ENCODE measurements at regions not wholly inside any gene's neighbourhood (a gene's known extent, or its start where the extent isn't known, plus 50 kb on each side); places are given as distances from the start of the nearest gene placed in this dataset.

DNA sequence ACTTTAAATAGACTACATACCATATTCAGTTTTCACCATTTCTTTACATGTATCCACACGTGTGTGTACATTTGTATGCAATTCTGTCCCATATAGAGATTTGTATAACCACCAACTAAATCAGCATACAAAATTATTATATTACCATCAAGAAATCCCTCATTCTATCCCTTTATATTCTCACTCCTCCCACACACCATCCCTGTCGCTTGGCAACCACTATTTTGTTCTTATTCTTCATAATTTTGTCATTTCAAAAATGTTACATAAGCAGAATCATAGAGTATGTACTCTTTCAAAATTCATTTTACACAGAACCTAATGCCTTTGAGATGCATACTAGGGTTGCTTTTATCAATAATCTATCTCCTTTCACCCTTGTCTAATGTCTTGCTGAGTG, 740.5 kb downstream of the SLITRK5 start:
- no peak overlapping the region for H3K23ac ChIP-seq (ENCODE audit: low read length)
- H4K12ac ChIP-seq (ENCODE audit: low read depth, low read length): no peak overlapping the region
- no peak overlapping the region for H3K4me2 ChIP-seq (ENCODE audit: low read length)
- H3K4me1 ChIP-seq (ENCODE audit: control insufficient read depth in 1 of 2, insufficient read depth in 2 of 2, low read length in 2 of 2): no peaks in the 10 kb centered on the region
- H3K14ac ChIP-seq (ENCODE audit: low read length): no peak overlapping the region
- H3K9ac ChIP-seq (ENCODE audit: low read length): no peak overlapping the region
- 100% methylated on average over 1 of the region's 2 CpGs for WGBS (ENCODE audit: extremely low coverage, insufficient coverage, insufficient read length)
- no peak overlapping the region for H2BK120ac ChIP-seq (ENCODE audit: insufficient read depth, low read length, poor library complexity)
- DNase-seq: no peak
- no peak overlapping the region for H2AK5ac ChIP-seq (ENCODE audit: low read length)
- H3K79me2 ChIP-seq (ENCODE audit: control insufficient read depth, insufficient read depth, low read length, poor library complexity): no peaks in the 10 kb centered on the region
- H3K9me3 ChIP-seq (ENCODE audit: insufficient read depth, low read depth, low read length): no peaks in the 10 kb centered on the region
- H3K27ac ChIP-seq (ENCODE audit: low read depth, low read length): no peak overlapping the region
- H3K4me3 ChIP-seq (ENCODE audit: low read depth, low read length): no peak overlapping the region
- H4K8ac ChIP-seq (ENCODE audit: low read depth, low read length): no peak overlapping the region
- no peak overlapping the region for H2BK5ac ChIP-seq (ENCODE audit: low read depth, low read length, poor library complexity)
- H3K27me3 ChIP-seq (ENCODE audit: insufficient read depth, low read length): no peaks in the 10 kb centered on the region
- H3K18ac ChIP-seq (ENCODE audit: low read length): no peak overlapping the region
- H3K36me3 ChIP-seq (ENCODE audit: control insufficient read depth in 1 of 2, insufficient read depth in 2 of 2, low read length in 2 of 2): no peaks in the 10 kb centered on the region
- H3K4ac ChIP-seq (ENCODE audit: low read depth, low read length): no peak overlapping the region
- H3K79me1 ChIP-seq (ENCODE audit: low read length): no peaks in the 10 kb centered on the region
- H2BK12ac ChIP-seq (ENCODE audit: low read length): no peak overlapping the region
- no peak overlapping the region for H2AFZ ChIP-seq (ENCODE audit: insufficient read depth, low read length, poor library complexity)
- H4K91ac ChIP-seq (ENCODE audit: low read depth, low read length): no peak overlapping the region

GRCh38 chr13:88417801-88418200, 746.6 kb downstream of the SLITRK5 start:
- Histone ChIP-seq H3K36me3 (ENCODE audit: control insufficient read depth in 1 of 2, insufficient read depth in 2 of 2, low read length in 2 of 2) (no peaks in the 10 kb centered on the region), H3K9ac (ENCODE audit: low read length) (no peak overlapping the region), H3K79me1 (ENCODE audit: low read length) (no peaks in the 10 kb centered on the region), H3K23ac (ENCODE audit: low read length) (no peak overlapping the region), H2BK12ac (ENCODE audit: low read length) (no peak overlapping the region), H2AK5ac (ENCODE audit: low read length) (no peak overlapping the region), H3K4me1 (ENCODE audit: control insufficient read depth in 1 of 2, insufficient read depth in 2 of 2, low read length in 2 of 2) (no peaks in the 10 kb centered on the region), H3K14ac (ENCODE audit: low read length) (no peak overlapping the region), H4K91ac (ENCODE audit: low read depth, low read length) (no peak overlapping the region), H3K9me3 (ENCODE audit: insufficient read depth, low read depth, low read length) (no peaks in the 10 kb centered on the region), H3K4me3 (ENCODE audit: low read depth, low read length) (no peak overlapping the region), H3K18ac (ENCODE audit: low read length) (no peak overlapping the region), H3K4ac (ENCODE audit: low read depth, low read length) (no peak overlapping the region), H2AFZ (ENCODE audit: insufficient read depth, low read length, poor library complexity) (no peak overlapping the region), H3K27ac (ENCODE audit: low read depth, low read length) (no peak overlapping the region), H4K8ac (ENCODE audit: low read depth, low read length) (no peak overlapping the region), H4K12ac (ENCODE audit: low read depth, low read length) (no peak overlapping the region), H3K4me2 (ENCODE audit: low read length) (no peak overlapping the region), H2BK5ac (ENCODE audit: low read depth, low read length, poor library complexity) (no peak overlapping the region), H3K79me2 (ENCODE audit: control insufficient read depth, insufficient read depth, low read length, poor library complexity) (no peaks in the 10 kb centered on the region), H3K27me3 (ENCODE audit: insufficient read depth, low read length) (no peaks in the 10 kb centered on the region), H2BK120ac (ENCODE audit: insufficient read depth, low read length, poor library complexity) (no peak overlapping the region)
- no CpG with 5 or more reads among the region's 1 CpG for WGBS (ENCODE audit: extremely low coverage, insufficient coverage, insufficient read length)
- DNase-seq: no peak

GRCh38 chr13:88424463-88424862, 753.3 kb downstream of the SLITRK5 start:
- Histone ChIP-seq H3K27me3 (ENCODE audit: insufficient read depth, low read length) (no peaks in the 10 kb centered on the region), H3K27ac (ENCODE audit: low read depth, low read length) (no peak overlapping the region)

GRCh38 chr13:88426661-88427060, 755.5 kb downstream of the SLITRK5 start:
- H3K14ac ChIP-seq (ENCODE audit: low read length): no peak overlapping the region
- no peak overlapping the region for H3K23ac ChIP-seq (ENCODE audit: low read length)
- no peak overlapping the region for H2BK5ac ChIP-seq (ENCODE audit: low read depth, low read length, poor library complexity)
- no peaks in the 10 kb centered on the region for H3K36me3 ChIP-seq (ENCODE audit: control insufficient read depth in 1 of 2, insufficient read depth in 2 of 2, low read length in 2 of 2)
- H3K79me2 ChIP-seq (ENCODE audit: control insufficient read depth, insufficient read depth, low read length, poor library complexity): no peaks in the 10 kb centered on the region
- no peak overlapping the region for H2AK5ac ChIP-seq (ENCODE audit: low read length)
- no peak overlapping the region for H2AFZ ChIP-seq (ENCODE audit: insufficient read depth, low read length, poor library complexity)
- DNase-seq: no peak
- no peak overlapping the region for H2BK12ac ChIP-seq (ENCODE audit: low read length)
- no peak overlapping the region for H3K9ac ChIP-seq (ENCODE audit: low read length)
- no peak overlapping the region for H3K4me3 ChIP-seq (ENCODE audit: low read depth, low read length)
- H4K91ac ChIP-seq (ENCODE audit: low read depth, low read length): no peak overlapping the region
- no peaks in the 10 kb centered on the region for H3K79me1 ChIP-seq (ENCODE audit: low read length)
- H2BK120ac ChIP-seq (ENCODE audit: insufficient read depth, low read length, poor library complexity): no peak overlapping the region
- H3K9me3 ChIP-seq (ENCODE audit: insufficient read depth, low read depth, low read length): peaks cover 2% of the 10 kb centered on the region
- H3K18ac ChIP-seq (ENCODE audit: low read length): no peak overlapping the region
- H3K27me3 ChIP-seq (ENCODE audit: insufficient read depth, low read length): no peaks in the 10 kb centered on the region
- no peak overlapping the region for H4K8ac ChIP-seq (ENCODE audit: low read depth, low read length)
- no peak overlapping the region for H4K12ac ChIP-seq (ENCODE audit: low read depth, low read length)
- H3K4me1 ChIP-seq (ENCODE audit: control insufficient read depth in 1 of 2, insufficient read depth in 2 of 2, low read length in 2 of 2): no peaks in the 10 kb centered on the region
- H3K4me2 ChIP-seq (ENCODE audit: low read length): no peak overlapping the region
- no peak overlapping the region for H3K4ac ChIP-seq (ENCODE audit: low read depth, low read length)
- H3K27ac ChIP-seq (ENCODE audit: low read depth, low read length): no peak overlapping the region

More at GRCh38 chr13:88424463-88424862, 753.3 kb downstream of the SLITRK5 start:
- Histone ChIP-seq H3K14ac (ENCODE audit: low read length) (no peak overlapping the region), H3K4me1 (ENCODE audit: control insufficient read depth in 1 of 2, insufficient read depth in 2 of 2, low read length in 2 of 2) (no peaks in the 10 kb centered on the region), H3K23ac (ENCODE audit: low read length) (no peak overlapping the region), H2AFZ (ENCODE audit: insufficient read depth, low read length, poor library complexity) (no peak overlapping the region), H3K4me2 (ENCODE audit: low read length) (no peak overlapping the region), H2BK120ac (ENCODE audit: insufficient read depth, low read length, poor library complexity) (no peak overlapping the region), H4K12ac (ENCODE audit: low read depth, low read length) (no peak overlapping the region), H4K8ac (ENCODE audit: low read depth, low read length) (no peak overlapping the region), H3K79me1 (ENCODE audit: low read length) (no peaks in the 10 kb centered on the region), H3K9ac (ENCODE audit: low read length) (no peak overlapping the region), H3K9me3 (ENCODE audit: insufficient read depth, low read depth, low read length) (peaks cover 2% of the 10 kb centered on the region), H3K36me3 (ENCODE audit: control insufficient read depth in 1 of 2, insufficient read depth in 2 of 2, low read length in 2 of 2) (no peaks in the 10 kb centered on the region), H4K91ac (ENCODE audit: low read depth, low read length) (no peak overlapping the region), H2AK5ac (ENCODE audit: low read length) (no peak overlapping the region), H3K18ac (ENCODE audit: low read length) (no peak overlapping the region), H3K4me3 (ENCODE audit: low read depth, low read length) (no peak overlapping the region), H3K4ac (ENCODE audit: low read depth, low read length) (no peak overlapping the region), H2BK5ac (ENCODE audit: low read depth, low read length, poor library complexity) (no peak overlapping the region), H2BK12ac (ENCODE audit: low read length) (no peak overlapping the region), H3K79me2 (ENCODE audit: control insufficient read depth, insufficient read depth, low read length, poor library complexity) (no peaks in the 10 kb centered on the region)
- DNase-seq: no peak

GRCh38 chr13:88429862-88430261, 758.7 kb downstream of the SLITRK5 start:
- Histone ChIP-seq H3K18ac (ENCODE audit: low read length) (no peak overlapping the region), H2AK5ac (ENCODE audit: low read length) (no peak overlapping the region), H3K79me1 (ENCODE audit: low read length) (no peaks in the 10 kb centered on the region), H4K91ac (ENCODE audit: low read depth, low read length) (no peak overlapping the region), H3K27me3 (ENCODE audit: insufficient read depth, low read length) (no peaks in the 10 kb centered on the region), H3K27ac (ENCODE audit: low read depth, low read length) (no peak overlapping the region), H2BK5ac (ENCODE audit: low read depth, low read length, poor library complexity) (no peak overlapping the region), H3K14ac (ENCODE audit: low read length) (no peak overlapping the region), H2AFZ (ENCODE audit: insufficient read depth, low read length, poor library complexity) (no peak overlapping the region), H3K4me3 (ENCODE audit: low read depth, low read length) (no peak overlapping the region), H3K79me2 (ENCODE audit: control insufficient read depth, insufficient read depth, low read length, poor library complexity) (no peaks in the 10 kb centered on the region), H3K4me1 (ENCODE audit: control insufficient read depth in 1 of 2, insufficient read depth in 2 of 2, low read length in 2 of 2) (no peaks in the 10 kb centered on the region), H2BK120ac (ENCODE audit: insufficient read depth, low read length, poor library complexity) (no peak overlapping the region), H3K4me2 (ENCODE audit: low read length) (no peak overlapping the region), H4K12ac (ENCODE audit: low read depth, low read length) (no peak overlapping the region), H3K9me3 (ENCODE audit: insufficient read depth, low read depth, low read length) (peaks cover 2% of the 10 kb centered on the region), H3K4ac (ENCODE audit: low read depth, low read length) (no peak overlapping the region), H3K9ac (ENCODE audit: low read length) (no peak overlapping the region), H3K23ac (ENCODE audit: low read length) (no peak overlapping the region), H4K8ac (ENCODE audit: low read depth, low read length) (no peak overlapping the region), H3K36me3 (ENCODE audit: control insufficient read depth in 1 of 2, insufficient read depth in 2 of 2, low read length in 2 of 2) (no peaks in the 10 kb centered on the region), H2BK12ac (ENCODE audit: low read length) (no peak overlapping the region)
- DNase-seq: no peak
- no CpG with 5 or more reads among the region's 2 CpGs for WGBS (ENCODE audit: extremely low coverage, insufficient coverage, insufficient read length)

Measured in trophoblast cell (in vitro differentiated cells and primary cell).